RWPE2 (cell line): ENCODE measurements at regions not wholly inside any gene's neighbourhood (a gene's known extent, or its start where the extent isn't known, plus 50 kb on each side); places are given as distances from the start of the nearest gene placed in this dataset.

ENCODE experiments used
- ATAC-seq: fragments of 200-7000 bp; cut with Tn5 transposase; 3 replicates; pipeline ENCODE4 v1.9.1; 2021; ENCODE audit warnings: low read depth
- DNase-seq: peaks from one replicate; pipeline ENCODE4 v3.0.0-alpha.2; 2020; ENCODE audit warnings: low spot score
- H3K27ac ChIP-seq: fragments of 450-650 bp; 2 replicates; pipeline ENCODE4 v1.5.1; 2017; ENCODE audit warnings: mild to moderate bottlenecking; ENCODE audit not compliant: poor library complexity, severe bottlenecking
- H3K27me3 ChIP-seq: fragments of 250-450 bp; sonication (Bioruptor Pico); 2 replicates; pipeline ENCODE4 v1.5.1; 2021; ENCODE audit warnings: mild to moderate bottlenecking, moderate library complexity; ENCODE audit not compliant: insufficient read depth, poor library complexity, severe bottlenecking
- H3K36me3 ChIP-seq: fragments of 250-450 bp; sonication (Bioruptor Pico); 2 replicates; pipeline ENCODE4 v1.5.1; 2020; ENCODE audit warnings: low read depth, mild to moderate bottlenecking, moderate library complexity
- H3K4me1 ChIP-seq: fragments of 250-450 bp; sonication (Bioruptor Pico); 2 replicates; pipeline ENCODE4 v1.5.1; 2021; ENCODE audit warnings: mild to moderate bottlenecking, moderate library complexity; ENCODE audit not compliant: insufficient read depth, poor library complexity, severe bottlenecking
- H3K4me3 ChIP-seq: fragments of 250-450 bp; sonication (Bioruptor Pico); 2 replicates; pipeline ENCODE4 v1.5.1; 2021; ENCODE audit warnings: mild to moderate bottlenecking, moderate library complexity; ENCODE audit not compliant: severe bottlenecking
- H3K9me3 ChIP-seq: fragments of 250-450 bp; sonication (Bioruptor Pico); 2 replicates; pipeline ENCODE4 v1.5.1; 2021; ENCODE audit warnings: mild to moderate bottlenecking, moderate library complexity; ENCODE audit not compliant: severe bottlenecking
- TF ChIP-seq, protein P1 (sequence below): fragments of 450-650 bp; IDR thresholded peaks from one replicate; pipeline ENCODE4 v1.5.1; 2017; ENCODE audit warnings: mild to moderate bottlenecking, moderate library complexity; ENCODE audit not compliant: poor library complexity, severe bottlenecking

DNA sequence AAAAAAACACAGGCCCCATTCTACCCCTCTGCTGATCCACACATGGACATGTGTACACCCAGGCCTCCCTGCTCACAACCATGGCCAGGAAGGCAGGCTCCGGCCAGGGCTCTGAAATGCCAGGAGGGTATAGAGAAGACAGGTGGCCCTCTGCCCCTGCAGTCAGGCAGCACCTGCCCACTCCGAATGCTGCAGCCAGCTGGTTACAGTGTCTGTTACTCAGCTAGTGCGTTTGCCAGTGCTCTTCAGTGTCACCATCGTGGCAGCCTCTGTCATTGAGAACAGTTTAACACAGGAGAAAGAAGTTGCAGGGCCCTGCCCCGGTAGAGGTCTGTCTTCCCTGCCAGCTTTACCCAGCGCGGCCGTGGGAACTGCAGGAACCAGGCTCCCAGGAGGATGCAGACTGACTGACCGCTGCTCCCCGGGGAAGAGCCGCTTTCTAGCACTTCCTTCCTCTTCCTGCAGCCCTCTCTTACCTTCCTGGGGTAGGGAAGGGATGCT, 128.8 kb upstream of the FAM20C start:
- Histone ChIP-seq H3K27ac (no peak overlapping the region), H3K9me3 (no peaks in the 10 kb centered on the region), H3K36me3 (no peaks in the 10 kb centered on the region), H3K27me3 (no peaks in the 10 kb centered on the region), H3K4me3 (no peak overlapping the region), H3K4me1 (no peaks in the 10 kb centered on the region)
- DNase-seq, result peak; percentile 45
- ATAC-seq, result no peak
- TF ChIP-seq, protein P1, sequence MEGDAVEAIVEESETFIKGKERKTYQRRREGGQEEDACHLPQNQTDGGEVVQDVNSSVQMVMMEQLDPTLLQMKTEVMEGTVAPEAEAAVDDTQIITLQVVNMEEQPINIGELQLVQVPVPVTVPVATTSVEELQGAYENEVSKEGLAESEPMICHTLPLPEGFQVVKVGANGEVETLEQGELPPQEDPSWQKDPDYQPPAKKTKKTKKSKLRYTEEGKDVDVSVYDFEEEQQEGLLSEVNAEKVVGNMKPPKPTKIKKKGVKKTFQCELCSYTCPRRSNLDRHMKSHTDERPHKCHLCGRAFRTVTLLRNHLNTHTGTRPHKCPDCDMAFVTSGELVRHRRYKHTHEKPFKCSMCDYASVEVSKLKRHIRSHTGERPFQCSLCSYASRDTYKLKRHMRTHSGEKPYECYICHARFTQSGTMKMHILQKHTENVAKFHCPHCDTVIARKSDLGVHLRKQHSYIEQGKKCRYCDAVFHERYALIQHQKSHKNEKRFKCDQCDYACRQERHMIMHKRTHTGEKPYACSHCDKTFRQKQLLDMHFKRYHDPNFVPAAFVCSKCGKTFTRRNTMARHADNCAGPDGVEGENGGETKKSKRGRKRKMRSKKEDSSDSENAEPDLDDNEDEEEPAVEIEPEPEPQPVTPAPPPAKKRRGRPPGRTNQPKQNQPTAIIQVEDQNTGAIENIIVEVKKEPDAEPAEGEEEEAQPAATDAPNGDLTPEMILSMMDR, result no peak

DNA sequence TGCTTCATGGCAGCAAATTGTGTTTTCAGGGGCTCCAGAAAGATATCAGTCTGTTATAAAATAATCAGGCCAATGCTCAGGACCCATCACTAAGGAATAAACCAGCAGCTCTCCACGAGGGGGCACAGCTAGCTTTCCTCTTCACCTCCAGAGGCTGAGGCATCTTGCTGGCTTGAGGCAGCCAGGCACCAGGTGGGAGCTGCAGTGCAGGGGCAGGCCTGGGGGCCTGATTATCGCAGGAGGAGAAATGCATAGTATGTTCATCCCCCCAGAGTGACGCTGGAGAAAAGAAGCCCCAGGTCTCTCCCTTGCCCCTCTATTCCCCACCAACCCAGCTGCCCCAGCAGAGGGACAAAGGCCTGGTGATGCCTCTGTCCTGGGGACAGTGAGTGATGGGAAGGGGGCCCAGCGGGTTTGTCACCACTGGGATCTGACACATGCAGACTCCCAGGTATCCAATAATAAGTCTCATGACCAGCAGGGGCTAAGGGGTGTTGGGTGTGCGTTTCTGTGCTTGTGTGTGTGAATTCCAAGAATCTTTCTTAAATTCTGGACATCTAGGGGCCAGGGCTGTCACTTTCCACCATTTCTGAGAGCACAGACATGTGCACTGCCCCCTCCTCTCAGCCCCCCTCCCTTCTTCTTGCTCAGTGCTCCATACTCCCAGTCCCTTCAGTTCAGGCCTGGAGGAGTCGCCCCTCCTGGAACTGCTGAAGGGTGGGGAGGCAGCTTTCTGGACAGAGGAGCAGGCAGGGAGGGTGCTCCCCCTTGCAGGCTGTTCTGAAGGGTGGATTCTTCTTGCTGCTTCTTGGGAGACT, 128.1 kb upstream of the FAM20C start:
- no peak overlapping the region for H3K27ac ChIP-seq
- no peak overlapping the region for H3K4me3 ChIP-seq
- H3K9me3 ChIP-seq, result no peaks in the 10 kb centered on the region
- DNase-seq (peak; percentile 40), ATAC-seq (peak; percentile 80)
- no peaks in the 10 kb centered on the region for H3K36me3 ChIP-seq
- no peaks in the 10 kb centered on the region for H3K27me3 ChIP-seq
- no peaks in the 10 kb centered on the region for H3K4me1 ChIP-seq
- TF ChIP-seq, protein P1, result peak; percentile 64

DNA sequence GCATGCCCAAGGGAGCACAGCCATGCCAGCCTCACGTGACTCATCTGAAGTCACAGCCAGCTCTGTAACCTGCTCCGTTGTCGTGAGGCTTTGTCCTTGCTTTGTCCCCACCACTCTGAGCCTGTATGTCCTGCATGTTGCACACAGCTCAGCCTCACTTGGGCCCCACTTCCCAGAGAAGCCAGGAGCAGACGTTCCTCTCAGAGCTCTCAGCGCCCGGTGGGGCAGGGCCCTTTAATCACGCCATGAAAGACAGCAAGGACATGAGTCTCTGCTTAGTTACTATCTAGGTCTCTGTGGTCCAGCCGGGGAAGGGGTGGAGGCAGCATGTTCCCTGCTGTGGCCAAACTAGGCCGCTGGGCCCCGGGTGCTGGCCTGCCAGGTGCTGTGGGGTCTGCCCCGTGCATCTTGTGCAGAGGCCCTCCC, 127.4 kb upstream of the FAM20C start:
- H3K9me3 ChIP-seq, result no peaks in the 10 kb centered on the region
- ATAC-seq (no peak), DNase-seq (peak; percentile 49)
- H3K27me3 ChIP-seq, result no peaks in the 10 kb centered on the region
- no peaks in the 10 kb centered on the region for H3K36me3 ChIP-seq
- no peaks in the 10 kb centered on the region for H3K4me1 ChIP-seq
- TF ChIP-seq, protein P1, result no peak
- no peak overlapping the region for H3K27ac ChIP-seq
- no peak overlapping the region for H3K4me3 ChIP-seq

DNA sequence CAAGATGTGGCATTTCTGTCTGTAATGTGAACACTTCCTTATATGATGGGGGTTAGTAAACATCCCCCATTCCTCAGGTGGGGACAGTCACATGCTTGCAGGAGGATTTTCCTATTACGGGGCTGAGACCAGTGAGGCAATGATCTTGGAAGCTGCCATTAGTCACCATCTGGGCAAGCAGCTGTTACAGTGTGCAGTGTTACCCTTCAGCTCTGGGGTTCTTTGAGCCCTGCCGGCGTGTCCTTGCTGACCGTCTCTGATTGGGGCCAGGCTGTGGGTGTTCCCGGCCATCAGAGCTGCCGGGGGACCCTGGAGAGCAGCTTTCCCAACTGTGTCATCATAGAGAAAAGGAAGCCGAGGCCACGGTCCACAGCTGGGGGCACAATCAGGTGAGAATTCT, 126.8 kb upstream of the FAM20C start:
- no peaks in the 10 kb centered on the region for H3K27me3 ChIP-seq
- H3K27ac ChIP-seq, result no peak overlapping the region
- H3K4me3 ChIP-seq, result no peak overlapping the region
- no peaks in the 10 kb centered on the region for H3K9me3 ChIP-seq
- ATAC-seq (no peak), DNase-seq (peak; percentile 22)
- no peaks in the 10 kb centered on the region for H3K36me3 ChIP-seq
- no peaks in the 10 kb centered on the region for H3K4me1 ChIP-seq
- TF ChIP-seq, protein P1, result no peak

- H3K4me1 ChIP-seq, result no peaks in the 10 kb centered on the region
- TF ChIP-seq, protein P1, result no peak
Measured at GRCh38 chr7:66296-66695, 126.1 kb upstream of the FAM20C start.

More at GRCh38 chr7:66296-66695, 126.1 kb upstream of the FAM20C start:
- Histone ChIP-seq H3K27ac (no peak overlapping the region), H3K9me3 (no peaks in the 10 kb centered on the region), H3K36me3 (no peaks in the 10 kb centered on the region), H3K4me3 (no peak overlapping the region), H3K27me3 (no peaks in the 10 kb centered on the region)
- ATAC-seq, result no peak
- DNase-seq, result peak; percentile 14
